Stimulated activated CD8-positive, alpha-beta memory T cell treated with anti-CD3 and anti-CD28 coated beads, Interleukin-7, amount 100 ng/mL, for 24 hours (primary cell): ENCODE measurements at regions not wholly inside any gene's neighbourhood (a gene's known extent, or its start where the extent isn't known, plus 50 kb on each side); places are given as distances from the start of the nearest gene placed in this dataset.

Source experiments
- DNase-seq: peaks from one replicate; pipeline ENCODE4 v3.0.0-alpha.2; 2020; ENCODE audit warnings: low read depth

- DNase-seq, result no peak
These were observed 187.1 kb upstream of the SPEF2 start for GRCh38 chr5:35430381-35431162.

GRCh38 chr5:35420200-35420599 lies 189.9 kb upstream of the PRLR start:
- no peak for DNase-seq

GRCh38 chr5:35417040-35417439 lies 186.8 kb upstream of the PRLR start:
- no peak for DNase-seq

GRCh38 chr5:35416217-35416988 lies 186.1 kb upstream of the PRLR start:
- DNase-seq, result no peak

GRCh38 chr5:35415309-35415708 lies 185.0 kb upstream of the PRLR start:
- DNase-seq, result no peak

- DNase-seq, result no peak
These were observed 179.1 kb upstream of the PRLR start for GRCh38 chr5:35409361-35409760.

- no peak for DNase-seq
These were observed 177.9 kb upstream of the PRLR start for GRCh38 chr5:35408146-35408545.

- no peak for DNase-seq
These were observed 177.4 kb upstream of the PRLR start for GRCh38 chr5:35407697-35408096.

GRCh38 chr5:35405938-35406337 lies 175.7 kb upstream of the PRLR start:
- DNase-seq, result no peak

GRCh38 chr5:35404701-35405100 lies 174.4 kb upstream of the PRLR start:
- no peak for DNase-seq

GRCh38 chr5:35393901-35394300 lies 163.6 kb upstream of the PRLR start:
- DNase-seq, result no peak

- no peak for DNase-seq
These were observed 154.4 kb upstream of the PRLR start for GRCh38 chr5:35384658-35385057.

- DNase-seq, result no peak
These were observed 152.8 kb upstream of the PRLR start for GRCh38 chr5:35383041-35383440.

- DNase-seq, result no peak
These were observed 147.4 kb upstream of the PRLR start for GRCh38 chr5:35377653-35378052.

GRCh38 chr5:35374584-35374983 lies 144.3 kb upstream of the PRLR start:
- DNase-seq, result no peak

- DNase-seq, result no peak
These were observed 143.0 kb upstream of the PRLR start for GRCh38 chr5:35373249-35373648.

- no peak for DNase-seq
These were observed 142.2 kb upstream of the PRLR start for GRCh38 chr5:35372482-35372881.

GRCh38 chr5:35371951-35372426 lies 141.7 kb upstream of the PRLR start:
- no peak for DNase-seq

GRCh38 chr5:35370871-35371270 lies 140.6 kb upstream of the PRLR start:
- no peak for DNase-seq

- no peak for DNase-seq
These were observed 139.9 kb upstream of the PRLR start for GRCh38 chr5:35369965-35370790.

- DNase-seq, result no peak
These were observed 137.2 kb upstream of the PRLR start for GRCh38 chr5:35367526-35367925.

- DNase-seq, result no peak
These were observed 135.5 kb upstream of the PRLR start for GRCh38 chr5:35365758-35366157.

GRCh38 chr5:35364350-35364749 lies 134.1 kb upstream of the PRLR start:
- no peak for DNase-seq
